Mesenchymal stem cell (in vitro differentiated cells and primary cell): ENCODE measurements at regions not wholly inside any gene's neighbourhood (a gene's known extent, or its start where the extent isn't known, plus 50 kb on each side); places are given as distances from the start of the nearest gene placed in this dataset.

Experiments used
- DNase-seq: peaks from one replicate; pipeline ENCODE4 v3.0.0-alpha.2; 2013
- H2AFZ ChIP-seq: one replicate; pipeline ENCODE4 v1.6.1; 2013; ENCODE audit warnings: low read depth, mild to moderate bottlenecking, control low read depth, inconsistent platforms, low read length, moderate library complexity
- H2AK5ac ChIP-seq: 2 replicates; pipeline ENCODE4 v1.6.1; 2013; ENCODE audit warnings: low read length, moderate library complexity, mild to moderate bottlenecking, inconsistent platforms; ENCODE audit not compliant: severe bottlenecking
- H2BK120ac ChIP-seq: one replicate; pipeline ENCODE4 v1.6.1; 2013; ENCODE audit warnings: low read depth, mild to moderate bottlenecking, inconsistent platforms, low read length, moderate library complexity
- H2BK12ac ChIP-seq, 2 experiments: one replicate each; pipeline ENCODE4 v1.6.1; 2013; ENCODE audit warnings: inconsistent platforms in 2 of 2, low read length in 2 of 2, mild to moderate bottlenecking in 2 of 2, moderate library complexity in 2 of 2, control low read depth in 1 of 2
- H2BK15ac ChIP-seq: one replicate; pipeline ENCODE4 v1.6.1; 2013; ENCODE audit warnings: mild to moderate bottlenecking, low read depth, inconsistent platforms; ENCODE audit not compliant: poor library complexity, severe bottlenecking
- H2BK5ac ChIP-seq: 2 replicates; pipeline ENCODE4 v1.6.1; 2013; ENCODE audit warnings: low read depth, mild to moderate bottlenecking, low read length, control low read depth, inconsistent platforms; ENCODE audit not compliant: poor library complexity, severe bottlenecking
- H3K14ac ChIP-seq, 2 experiments: one replicate each; pipeline ENCODE4 v1.6.1; 2013; ENCODE audit warnings: inconsistent platforms in 2 of 2, low read length in 2 of 2, control low read depth in 1 of 2, mild to moderate bottlenecking in 1 of 2, moderate library complexity in 1 of 2
- H3K18ac ChIP-seq, 2 experiments: one replicate each; pipeline ENCODE4 v1.6.1; 2013; ENCODE audit warnings: inconsistent platforms in 2 of 2, low read length in 2 of 2, control low read depth in 1 of 2, low read depth in 1 of 2, mild to moderate bottlenecking in 1 of 2
- H3K23ac ChIP-seq, 2 experiments: one replicate each; pipeline ENCODE4 v1.6.1; 2013; ENCODE audit warnings: inconsistent platforms in 2 of 2, low read length in 2 of 2, mild to moderate bottlenecking in 2 of 2, moderate library complexity in 2 of 2, control low read depth in 1 of 2
- H3K27ac ChIP-seq: 2 replicates; pipeline ENCODE4 v1.5.1; 2013; ENCODE audit warnings: mild to moderate bottlenecking, moderate library complexity, low read length, control low read depth, inconsistent platforms; ENCODE audit not compliant: poor library complexity, severe bottlenecking
- H3K27me3 ChIP-seq, 2 experiments: 2 replicates each; pipeline versions ENCODE4 v1.6.1 to v1.7.0; 2013; ENCODE audit warnings: low read length in 2 of 2, mild to moderate bottlenecking in 2 of 2, moderate library complexity in 2 of 2, control low read depth in 1 of 2, inconsistent platforms in 1 of 2; ENCODE audit not compliant: control insufficient read depth in 1 of 2, insufficient read depth in 1 of 2
- H3K36me3 ChIP-seq, 2 experiments: 2 replicates each; pipeline versions ENCODE4 v1.6.1 to v1.7.0; 2013; ENCODE audit warnings: low read length in 2 of 2, control low read depth in 1 of 2, inconsistent platforms in 1 of 2, low read depth in 1 of 2, mild to moderate bottlenecking in 1 of 2; ENCODE audit not compliant: insufficient read depth in 2 of 2, control insufficient read depth in 1 of 2
- H3K4ac ChIP-seq, 2 experiments: one replicate each; pipeline ENCODE4 v1.6.1; 2013; ENCODE audit warnings: inconsistent platforms in 2 of 2, low read length in 2 of 2, mild to moderate bottlenecking in 2 of 2, moderate library complexity in 2 of 2, control low read depth in 1 of 2, low read depth in 1 of 2
- H3K4me1 ChIP-seq: 2 replicates; pipeline ENCODE4 v1.6.1; 2013; ENCODE audit warnings: low read depth, low read length, control low read depth; ENCODE audit not compliant: control insufficient read depth, insufficient read depth
- H3K4me2 ChIP-seq: 2 replicates; pipeline ENCODE4 v1.6.1; 2013; ENCODE audit warnings: low read length, mild to moderate bottlenecking, inconsistent platforms; ENCODE audit not compliant: poor library complexity, severe bottlenecking
- H3K4me3 ChIP-seq, 2 experiments: 2 replicates each; pipeline versions ENCODE4 v1.5.1 to v1.7.0; 2013; ENCODE audit warnings: low read length in 2 of 2, mild to moderate bottlenecking in 2 of 2, control low read depth in 1 of 2, low read depth in 1 of 2; ENCODE audit not compliant: insufficient read depth in 1 of 2
- H3K79me1 ChIP-seq: replicated peaks from 2 replicates; pipeline ENCODE4 v1.6.1; 2013; ENCODE audit warnings: mild to moderate bottlenecking, control low read depth, low read length, inconsistent platforms; ENCODE audit not compliant: poor library complexity, severe bottlenecking
- H3K9ac ChIP-seq: 2 replicates; pipeline ENCODE4 v1.7.0; 2013; ENCODE audit warnings: mild to moderate bottlenecking, low read length, moderate library complexity
- H3K9me3 ChIP-seq: 2 replicates; pipeline ENCODE4 v1.7.0; 2013; ENCODE audit warnings: mild to moderate bottlenecking, low read length; ENCODE audit not compliant: control insufficient read depth
- H4K8ac ChIP-seq: one replicate; pipeline ENCODE4 v1.6.1; 2013; ENCODE audit warnings: inconsistent platforms, mild to moderate bottlenecking, low read length, moderate library complexity
- H4K91ac ChIP-seq: one replicate; pipeline ENCODE4 v1.6.1; 2013; ENCODE audit warnings: mild to moderate bottlenecking, low read length, inconsistent platforms
- WGBS: methylation state at CpG from one replicate; pipeline ENCODE4 v1.1.7; 2013; ENCODE audit warnings: mixed read lengths; 5-methylcytosine and 5-hydroxymethylcytosine counted together

DNA sequence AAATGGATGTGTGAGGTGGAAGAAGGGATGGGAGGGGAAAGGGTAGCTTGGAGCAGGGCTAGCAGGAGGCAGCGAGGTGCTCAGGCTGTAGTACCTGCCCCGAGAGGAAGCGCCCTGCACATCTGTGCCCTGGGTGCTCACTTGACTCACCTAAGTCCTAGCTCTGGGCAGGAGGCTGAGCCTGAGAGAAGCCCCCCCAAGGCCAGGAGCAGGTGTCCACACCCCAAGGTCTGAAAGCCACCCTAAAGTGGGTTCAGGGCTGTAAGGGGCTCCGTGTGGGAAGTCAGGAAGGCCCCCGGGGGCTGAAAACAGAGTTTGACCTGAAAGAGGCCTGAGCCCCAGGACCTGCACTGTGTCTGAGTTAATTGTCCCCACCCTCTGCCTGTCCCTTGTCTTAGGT lies 95.8 kb upstream of the PODXL start:
- no peak overlapping the region for H3K4me2 ChIP-seq
- no peak overlapping the region for H4K91ac ChIP-seq
- H2BK5ac ChIP-seq, result no peak overlapping the region
- H3K27ac ChIP-seq, result no peak overlapping the region
- peaks cover 17% of the 10 kb centered on the region for H3K4me1 ChIP-seq
- no peak overlapping the region for H3K18ac ChIP-seq
- H3K9me3 ChIP-seq, result no peaks in the 10 kb centered on the region
- no peaks in the 10 kb centered on the region for H3K79me1 ChIP-seq
- H3K9ac ChIP-seq, result no peak overlapping the region
- H2BK12ac ChIP-seq, result no peak overlapping the region
- 96% methylated on average over 5 of the region's 5 CpGs for WGBS
- H3K4me3 ChIP-seq, result no peak overlapping the region
- no peak overlapping the region for H2AFZ ChIP-seq
- no peak overlapping the region for H2BK120ac ChIP-seq
- no peak overlapping the region for H3K14ac ChIP-seq
- H2BK15ac ChIP-seq, result no peak overlapping the region
- no peak overlapping the region for H4K8ac ChIP-seq
- no peak overlapping the region for H3K4ac ChIP-seq
- H2AK5ac ChIP-seq, result no peak overlapping the region
- DNase-seq, result no peak
- peaks cover 0 to 16% of the 10 kb centered on the region in 2 experiments for H3K27me3 ChIP-seq
- H3K36me3 ChIP-seq, result no peaks in the 10 kb centered on the region
- H3K23ac ChIP-seq, result no peak overlapping the region

DNA sequence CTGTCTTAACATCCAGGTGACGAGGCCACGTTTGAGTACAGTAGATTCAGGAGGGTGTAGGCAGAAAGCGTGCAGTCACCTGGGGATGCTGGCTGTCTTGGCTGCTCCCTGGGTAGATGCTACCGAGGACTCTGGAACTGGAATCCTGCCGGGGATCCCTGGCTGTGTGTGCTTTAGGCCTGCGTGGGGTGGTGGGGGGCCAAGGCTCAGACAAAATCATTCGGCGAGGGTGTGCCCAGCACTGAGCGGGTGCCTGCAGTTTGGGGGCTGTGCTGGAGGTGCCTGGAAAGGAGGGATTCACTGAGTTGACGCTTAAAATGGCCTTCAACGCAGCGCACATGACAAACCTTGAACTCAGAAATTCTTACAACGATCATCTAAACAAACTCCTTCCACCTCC lies 93.5 kb upstream of the PODXL start:
- Histone ChIP-seq H3K4me3 (no peak overlapping the region), H3K23ac (no peak overlapping the region), H3K9me3 (no peaks in the 10 kb centered on the region), H3K4ac (no peak overlapping the region), H2BK15ac (no peak overlapping the region), H3K4me1 (peaks cover 16% of the 10 kb centered on the region), H3K36me3 (no peaks in the 10 kb centered on the region), H3K79me1 (no peaks in the 10 kb centered on the region), H3K27me3 (peaks cover 0 to 16% of the 10 kb centered on the region in 2 experiments), H3K27ac (no peak overlapping the region), H2AFZ (no peak overlapping the region), H2BK120ac (no peak overlapping the region), H3K14ac (no peak overlapping the region), H3K4me2 (no peak overlapping the region), H4K91ac (no peak overlapping the region), H2BK12ac (no peak overlapping the region), H4K8ac (no peak overlapping the region), H2BK5ac (no peak overlapping the region), H2AK5ac (no peak overlapping the region), H3K9ac (no peak overlapping the region), H3K18ac (no peak overlapping the region)
- 99% methylated on average over 9 of the region's 13 CpGs for WGBS
- no peak for DNase-seq

DNA sequence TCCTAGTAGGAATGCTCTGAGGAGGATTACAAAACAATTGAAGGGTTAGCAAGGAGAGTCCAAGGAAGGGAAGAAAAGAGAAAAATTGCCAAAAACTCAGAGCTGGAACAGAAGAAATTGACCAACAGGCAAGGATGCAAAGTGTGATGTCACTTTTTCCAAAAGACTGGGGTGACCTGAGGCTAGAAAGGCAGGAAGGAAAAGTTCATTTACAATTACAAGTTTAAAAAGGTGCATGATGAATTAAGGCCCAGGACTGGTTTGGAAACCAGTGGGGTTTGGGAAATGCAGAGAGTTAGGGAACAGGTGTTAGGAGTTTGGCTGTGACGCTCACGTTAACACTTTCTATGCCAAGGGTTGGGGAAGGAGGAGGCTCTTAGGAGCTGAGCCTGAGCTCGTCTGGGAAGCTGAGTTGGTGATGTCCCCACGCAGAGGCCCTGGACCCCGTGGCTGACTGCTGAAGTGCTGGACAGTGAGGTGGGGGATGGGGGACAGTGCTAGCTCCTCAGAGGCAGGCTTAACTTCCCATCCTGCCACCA lies 92.6 kb upstream of the PODXL start:
- Histone ChIP-seq H3K18ac (no peak overlapping the region), H3K14ac (no peak overlapping the region), H2BK120ac (no peak overlapping the region), H2BK15ac (no peak overlapping the region), H3K23ac (no peak overlapping the region), H3K79me1 (no peaks in the 10 kb centered on the region), H2BK12ac (no peak overlapping the region), H2BK5ac (no peak overlapping the region), H2AFZ (no peak overlapping the region), H2AK5ac (no peak overlapping the region), H3K4me3 (no peak overlapping the region), H3K4me1 (peaks cover 9% of the 10 kb centered on the region), H3K4ac (no peak overlapping the region), H3K9ac (no peak overlapping the region), H4K91ac (no peak overlapping the region), H3K27me3 (peaks cover 0 to 16% of the 10 kb centered on the region in 2 experiments), H3K4me2 (no peak overlapping the region), H3K27ac (no peak overlapping the region), H3K36me3 (no peaks in the 10 kb centered on the region), H3K9me3 (no peaks in the 10 kb centered on the region), H4K8ac (no peak overlapping the region)
- DNase-seq, result no peak
- 24% methylated on average over 5 of the region's 5 CpGs for WGBS

DNA sequence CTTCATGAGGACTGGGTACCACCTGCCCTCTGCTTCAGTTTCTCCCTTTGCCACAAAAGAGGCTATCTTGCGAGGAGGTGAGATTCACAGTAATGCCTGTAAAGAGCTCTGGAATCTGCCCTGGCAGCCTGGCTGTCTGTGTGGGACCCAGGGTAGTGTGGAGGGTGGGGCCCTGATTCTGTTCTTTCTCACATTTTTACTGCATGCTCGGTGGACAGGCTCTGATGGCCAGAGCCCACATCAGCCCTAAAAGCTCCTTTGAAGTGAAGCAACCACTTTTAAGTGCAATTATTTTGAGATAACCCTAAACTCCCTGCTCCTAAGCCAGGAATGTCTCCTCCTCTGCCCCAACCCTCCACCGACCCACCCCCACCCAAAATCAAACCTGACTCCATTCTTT lies 92.1 kb upstream of the PODXL start:
- Histone ChIP-seq H3K14ac (no peak overlapping the region), H2AK5ac (no peak overlapping the region), H3K9ac (no peak overlapping the region), H3K4me3 (no peak overlapping the region), H4K8ac (no peak overlapping the region), H3K27ac (no peak overlapping the region), H4K91ac (no peak overlapping the region), H2BK120ac (no peak overlapping the region), H3K9me3 (no peaks in the 10 kb centered on the region), H3K23ac (no peak overlapping the region), H3K27me3 (peaks cover 0 to 16% of the 10 kb centered on the region in 2 experiments), H2AFZ (no peak overlapping the region), H3K4ac (no peak overlapping the region), H3K4me2 (no peak overlapping the region), H3K79me1 (no peaks in the 10 kb centered on the region), H2BK12ac (no peak overlapping the region), H2BK15ac (no peak overlapping the region), H3K18ac (no peak overlapping the region), H3K36me3 (no peaks in the 10 kb centered on the region), H3K4me1 (peaks cover 3% of the 10 kb centered on the region), H2BK5ac (no peak overlapping the region)
- no peak for DNase-seq
- WGBS, result 26% methylated on average over 3 of the region's 3 CpGs
